Body of pancreas (tissue), 4 donors: ENCODE measurements at regions not wholly inside any gene's neighbourhood (a gene's known extent, or its start where the extent isn't known, plus 50 kb on each side); places are given as distances from the start of the nearest gene placed in this dataset.

Source experiments
- POLR2A ChIP-seq, 3 donors: fragments of 450-650 bp; IDR thresholded peaks; one replicate each; pipeline ENCODE4 v1.6.1; 2016; ENCODE audit warnings: antibody characterized with exemption in 3 of 3, mild to moderate bottlenecking in 2 of 3
- TF ChIP-seq, protein P1 (sequence below), 7 experiments: fragments of 450-650 bp in 4 of 7; fragments of 200-600 bp in 3 of 7; sonication (generic) in 3 of 7; IDR thresholded peaks; one replicate each; pipeline ENCODE4 v1.5.1; 2016 to 2019; ENCODE audit warnings: antibody characterized with exemption in 7 of 7

- TF ChIP-seq, protein P1, sequence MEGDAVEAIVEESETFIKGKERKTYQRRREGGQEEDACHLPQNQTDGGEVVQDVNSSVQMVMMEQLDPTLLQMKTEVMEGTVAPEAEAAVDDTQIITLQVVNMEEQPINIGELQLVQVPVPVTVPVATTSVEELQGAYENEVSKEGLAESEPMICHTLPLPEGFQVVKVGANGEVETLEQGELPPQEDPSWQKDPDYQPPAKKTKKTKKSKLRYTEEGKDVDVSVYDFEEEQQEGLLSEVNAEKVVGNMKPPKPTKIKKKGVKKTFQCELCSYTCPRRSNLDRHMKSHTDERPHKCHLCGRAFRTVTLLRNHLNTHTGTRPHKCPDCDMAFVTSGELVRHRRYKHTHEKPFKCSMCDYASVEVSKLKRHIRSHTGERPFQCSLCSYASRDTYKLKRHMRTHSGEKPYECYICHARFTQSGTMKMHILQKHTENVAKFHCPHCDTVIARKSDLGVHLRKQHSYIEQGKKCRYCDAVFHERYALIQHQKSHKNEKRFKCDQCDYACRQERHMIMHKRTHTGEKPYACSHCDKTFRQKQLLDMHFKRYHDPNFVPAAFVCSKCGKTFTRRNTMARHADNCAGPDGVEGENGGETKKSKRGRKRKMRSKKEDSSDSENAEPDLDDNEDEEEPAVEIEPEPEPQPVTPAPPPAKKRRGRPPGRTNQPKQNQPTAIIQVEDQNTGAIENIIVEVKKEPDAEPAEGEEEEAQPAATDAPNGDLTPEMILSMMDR (IDR thresholded peaks at IDR 0.05) = no peak
- no peak for TF ChIP-seq POLR2A (IDR thresholded peaks at IDR 0.05)
Observed at GRCh38 chrY:14301552-14301951, 222.8 kb upstream of the NLGN4Y start.
